ENCODE measurements at regions not wholly inside any gene's neighbourhood (a gene's known extent, or its start where the extent isn't known, plus 50 kb on each side); places are given as distances from the start of the nearest gene placed in this dataset.

DNA sequence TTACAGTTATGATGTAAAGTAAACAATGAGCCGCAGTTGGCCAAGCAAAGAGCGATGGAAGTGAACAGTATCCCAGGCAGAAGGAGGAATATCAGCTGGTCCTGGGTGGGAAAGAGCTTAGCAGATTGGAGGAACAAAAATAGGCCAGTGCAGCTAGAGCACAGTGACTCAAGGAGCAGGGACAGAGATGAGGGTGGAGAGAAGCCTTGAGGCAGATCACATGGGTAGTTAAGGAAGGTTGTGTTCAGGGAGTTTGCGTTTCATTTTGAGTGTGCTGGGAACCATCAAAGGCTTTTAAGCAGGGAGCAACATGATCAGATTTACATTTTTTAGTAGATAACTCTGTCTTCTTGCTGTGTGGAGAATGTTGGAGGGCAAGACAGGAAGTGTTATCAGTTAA, 113.6 kb downstream of the OAT start:
- Mint-ChIP-seq H3K27me3 (ENCODE audit: low read depth in 3 of 3) (peaks cover 2 to 3% (median 2%) of the 10 kb centered on the region in 3 donors), H3K4me1 (no peaks in the 10 kb centered on the region), H3K27ac (no peak overlapping the region), H3K4me3 (no peak overlapping the region), H3K36me3 (no peaks in the 10 kb centered on the region), H3K9me3 (no peaks in the 10 kb centered on the region)
- DNase-seq: no peak

DNA sequence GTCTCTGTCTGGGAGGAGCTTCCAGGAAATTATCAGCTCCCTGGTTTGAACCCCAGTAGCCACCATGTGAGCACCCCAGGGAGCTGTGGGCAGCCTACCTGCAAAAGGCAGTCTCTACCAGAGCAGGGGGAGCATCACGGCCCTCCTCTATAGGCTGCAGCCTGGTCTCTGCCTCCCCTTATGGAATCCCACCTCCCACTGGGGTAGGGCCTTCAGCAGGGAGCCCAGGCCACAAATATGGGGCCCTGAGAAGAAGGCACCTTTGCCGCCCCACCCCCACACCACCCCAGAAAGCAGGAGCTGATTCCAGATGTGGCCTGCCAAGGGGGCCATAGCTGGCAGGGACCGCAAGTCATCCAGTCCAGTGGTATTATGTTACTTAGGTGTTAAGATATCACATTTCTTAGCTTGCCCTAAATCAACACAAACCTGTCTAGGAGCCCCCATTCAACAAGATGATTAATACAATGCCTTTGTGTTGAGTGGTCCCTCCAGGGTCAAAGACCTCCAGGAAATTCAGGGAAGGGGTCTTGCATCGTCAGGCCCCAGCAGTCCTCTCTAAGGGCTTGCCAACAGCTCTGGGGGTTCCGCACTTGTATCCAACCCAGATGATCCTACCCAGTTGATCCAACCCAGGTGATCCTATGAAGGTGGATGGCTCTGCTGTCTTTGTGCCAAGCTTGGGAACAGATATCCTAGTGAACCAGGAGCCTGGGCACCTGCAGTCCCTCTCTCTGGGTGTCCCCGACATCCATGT, 114.9 kb downstream of the OAT start:
- Mint-ChIP-seq H3K9me3 (no peaks in the 10 kb centered on the region), H3K4me3 (no peak overlapping the region)

GRCh38 chr10:124302951-124303505, 115.7 kb downstream of the OAT start:
- H3K27me3 Mint-ChIP-seq (ENCODE audit: low read depth in 3 of 3): no peaks in the 10 kb centered on the region

More for the DNA sequence above, 114.9 kb downstream of the OAT start:
- Mint-ChIP-seq H3K36me3 (no peaks in the 10 kb centered on the region), H3K4me1 (no peaks in the 10 kb centered on the region), H3K27me3 (ENCODE audit: low read depth in 3 of 3) (peaks cover 0 to 2% (median 0%) of the 10 kb centered on the region in 3 donors), H3K27ac (no peak overlapping the region)
- DNase-seq: no peak

GRCh38 chr10:124301736-124302135, 117.0 kb downstream of the OAT start:
- DNase-seq: no peak

More at GRCh38 chr10:124302951-124303505, 115.7 kb downstream of the OAT start:
- no peaks in the 10 kb centered on the region for H3K36me3 Mint-ChIP-seq
- H3K27ac Mint-ChIP-seq: no peak overlapping the region
- H3K4me3 Mint-ChIP-seq: no peak overlapping the region
- H3K9me3 Mint-ChIP-seq: no peaks in the 10 kb centered on the region
- H3K4me1 Mint-ChIP-seq: no peaks in the 10 kb centered on the region
- no peak for DNase-seq

DNA sequence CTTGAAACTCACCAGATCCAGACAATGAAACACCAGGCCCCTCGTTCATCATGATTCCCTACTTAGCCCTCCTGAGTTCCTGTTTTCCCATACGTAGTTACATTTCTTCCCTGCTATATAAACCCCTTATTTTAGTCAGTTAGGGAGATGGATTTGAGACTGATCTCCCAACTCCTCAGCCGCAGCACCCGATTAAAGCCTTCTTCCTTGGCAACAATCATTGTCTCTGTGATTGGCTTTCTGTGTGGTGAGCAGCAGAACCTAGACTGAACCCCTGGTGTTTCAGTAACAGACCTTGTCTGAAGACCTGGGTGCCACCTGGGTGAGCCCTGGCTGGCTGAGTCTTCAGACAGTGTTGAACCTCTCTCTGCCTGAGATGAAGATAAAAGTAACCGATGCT, 118.0 kb downstream of the OAT start:
- Mint-ChIP-seq H3K27me3 (ENCODE audit: low read depth in 3 of 3) (peaks cover 0 to 2% (median 2%) of the 10 kb centered on the region in 3 donors), H3K4me3 (no peak overlapping the region), H3K27ac (no peak overlapping the region), H3K4me1 (no peaks in the 10 kb centered on the region), H3K9me3 (no peaks in the 10 kb centered on the region), H3K36me3 (no peaks in the 10 kb centered on the region)
- no peak for DNase-seq

More at GRCh38 chr10:124301736-124302135, 117.0 kb downstream of the OAT start:
- no peaks in the 10 kb centered on the region for H3K36me3 Mint-ChIP-seq
- no peak overlapping the region for H3K27ac Mint-ChIP-seq
- H3K4me1 Mint-ChIP-seq: no peaks in the 10 kb centered on the region
- H3K27me3 Mint-ChIP-seq (ENCODE audit: low read depth in 3 of 3): peaks cover 0 to 2% (median 2%) of the 10 kb centered on the region in 3 donors
- no peak overlapping the region for H3K4me3 Mint-ChIP-seq
- no peaks in the 10 kb centered on the region for H3K9me3 Mint-ChIP-seq

- Mint-ChIP-seq H3K4me3 (no peak overlapping the region), H3K9me3 (no peaks in the 10 kb centered on the region), H3K4me1 (no peaks in the 10 kb centered on the region), H3K36me3 (no peaks in the 10 kb centered on the region), H3K27me3 (ENCODE audit: low read depth in 3 of 3) (peaks cover 0 to 2% (median 2%) of the 10 kb centered on the region in 3 donors), H3K27ac (no peak overlapping the region)
- DNase-seq: no peak
Measured at GRCh38 chr10:124300224-124300623, 118.5 kb downstream of the OAT start.

- Mint-ChIP-seq H3K27ac (no peak overlapping the region), H3K9me3 (no peaks in the 10 kb centered on the region), H3K4me3 (no peak overlapping the region), H3K27me3 (ENCODE audit: low read depth in 3 of 3) (peaks cover 0 to 2% (median 2%) of the 10 kb centered on the region in 3 donors), H3K36me3 (no peaks in the 10 kb centered on the region), H3K4me1 (no peaks in the 10 kb centered on the region)
- no peak for DNase-seq
Measured at GRCh38 chr10:124299696-124300095, 119.0 kb downstream of the OAT start.

- Mint-ChIP-seq H3K9me3 (no peaks in the 10 kb centered on the region), H3K27me3 (ENCODE audit: low read depth in 3 of 3) (peaks cover 0 to 2% (median 2%) of the 10 kb centered on the region in 3 donors), H3K36me3 (no peaks in the 10 kb centered on the region), H3K27ac (no peak overlapping the region), H3K4me1 (no peaks in the 10 kb centered on the region), H3K4me3 (no peak overlapping the region)
- DNase-seq: no peak
Measured at GRCh38 chr10:124298891-124299290, 119.8 kb downstream of the OAT start.

GRCh38 chr10:124296813-124297788, 121.6 kb downstream of the OAT start:
- peaks cover 0 to 4% (median 2%) of the 10 kb centered on the region in 3 donors for H3K27me3 Mint-ChIP-seq (ENCODE audit: low read depth in 3 of 3)
- H3K4me1 Mint-ChIP-seq: no peaks in the 10 kb centered on the region
- no peak overlapping the region for H3K27ac Mint-ChIP-seq
- DNase-seq: no peak
- no peak overlapping the region for H3K4me3 Mint-ChIP-seq
- no peaks in the 10 kb centered on the region for H3K9me3 Mint-ChIP-seq
- H3K36me3 Mint-ChIP-seq: no peaks in the 10 kb centered on the region

- H3K36me3 Mint-ChIP-seq: no peaks in the 10 kb centered on the region
- H3K27ac Mint-ChIP-seq: no peak overlapping the region
- H3K4me1 Mint-ChIP-seq: no peaks in the 10 kb centered on the region
- no peak for DNase-seq
- H3K4me3 Mint-ChIP-seq: no peak overlapping the region
- H3K9me3 Mint-ChIP-seq: no peaks in the 10 kb centered on the region
- peaks cover 0 to 6% (median 2%) of the 10 kb centered on the region in 3 donors for H3K27me3 Mint-ChIP-seq (ENCODE audit: low read depth in 3 of 3)
Measured at GRCh38 chr10:124296121-124296812, 122.5 kb downstream of the OAT start.

DNA sequence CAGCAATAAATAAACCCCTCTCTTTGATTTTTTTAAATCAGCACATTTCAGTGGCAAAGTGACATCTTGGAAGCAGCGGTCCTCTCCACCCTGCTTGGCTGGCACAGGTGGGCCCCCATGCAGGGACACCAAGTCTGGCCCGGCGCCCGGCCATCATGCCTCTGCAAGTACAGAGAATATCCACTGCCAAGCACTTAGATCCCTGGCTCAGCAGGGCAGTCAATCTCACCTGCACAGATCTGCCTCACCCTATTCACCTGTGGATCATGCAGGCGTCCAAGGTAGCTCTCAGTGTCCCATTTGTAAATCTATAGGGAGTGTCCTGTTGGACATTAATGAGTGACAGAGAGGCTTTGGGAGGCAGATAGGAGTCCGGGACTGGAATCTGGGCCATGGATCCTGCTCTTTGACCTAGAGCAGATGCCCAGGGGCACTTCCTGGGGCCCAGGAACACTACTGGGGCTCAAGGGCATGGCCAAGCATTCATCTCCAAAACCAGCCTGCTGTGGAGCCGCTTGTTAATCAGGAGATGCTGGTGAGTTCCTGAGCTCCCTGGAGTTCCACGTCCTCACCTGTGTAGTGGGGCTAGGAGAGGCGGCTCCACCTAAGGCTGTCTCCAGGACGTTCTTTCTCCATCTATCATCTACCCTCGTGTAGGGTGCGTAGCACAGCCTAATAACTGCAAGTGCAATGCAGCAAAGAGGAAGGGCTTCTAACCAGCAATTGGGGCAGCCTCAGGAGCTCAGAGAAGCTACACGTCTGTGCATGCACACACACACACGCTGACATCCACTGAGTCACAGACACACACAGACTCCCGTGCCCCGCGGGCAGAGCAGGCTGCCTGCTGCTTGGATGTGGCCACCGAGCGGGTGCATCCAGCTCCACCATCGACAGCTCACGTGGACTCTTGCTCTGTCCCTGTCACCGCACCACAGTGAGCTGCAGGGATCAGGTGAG, 123.6 kb downstream of the OAT start:
- Mint-ChIP-seq H3K27me3 (ENCODE audit: low read depth in 3 of 3) (peaks cover 0 to 6% (median 2%) of the 10 kb centered on the region in 3 donors), H3K4me1 (no peaks in the 10 kb centered on the region), H3K4me3 (no peak overlapping the region), H3K27ac (no peak overlapping the region), H3K9me3 (no peaks in the 10 kb centered on the region), H3K36me3 (no peaks in the 10 kb centered on the region)
- no peak for DNase-seq

DNA sequence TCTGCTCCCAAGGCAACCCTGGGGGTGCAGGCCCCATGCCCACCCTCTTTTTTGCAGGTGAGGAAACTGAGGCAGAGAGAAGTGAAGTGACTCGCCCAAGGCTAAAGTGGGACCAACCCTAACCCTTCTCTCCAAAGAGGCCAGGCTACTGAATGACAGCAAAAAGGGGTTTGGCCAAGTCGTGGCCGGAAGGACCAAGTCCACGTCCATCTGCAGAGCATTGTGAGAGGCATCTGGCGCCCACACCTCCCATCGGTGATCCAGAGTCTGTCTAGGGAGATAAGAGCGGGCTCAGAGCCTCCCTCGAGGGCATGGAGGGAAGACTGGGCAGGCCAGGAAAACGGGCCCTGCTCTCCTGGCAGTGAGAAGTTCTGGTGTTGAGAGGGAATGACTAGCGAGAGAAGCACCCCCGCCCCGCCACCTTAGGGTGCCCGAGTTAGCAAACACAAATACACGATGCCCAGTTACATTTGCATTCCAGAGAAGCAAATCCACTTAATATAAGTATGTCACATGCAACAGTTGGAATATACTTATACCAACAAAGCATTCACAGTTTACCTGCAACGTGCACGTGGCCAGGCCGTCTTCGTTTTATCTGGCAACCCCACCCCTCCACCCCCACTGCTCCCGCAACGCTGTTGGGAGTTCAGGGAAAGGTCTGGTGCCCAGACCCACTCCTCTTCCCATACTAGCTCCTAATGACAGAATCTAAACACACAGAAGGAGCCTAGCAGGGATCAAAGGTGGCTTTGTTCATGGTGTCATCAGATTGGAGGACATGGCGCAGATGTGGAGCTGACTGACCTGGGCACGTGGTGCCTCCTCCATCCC, 124.9 kb downstream of the OAT start:
- H3K36me3 Mint-ChIP-seq: no peaks in the 10 kb centered on the region
- no peak for DNase-seq
- H3K4me1 Mint-ChIP-seq: no peaks in the 10 kb centered on the region
- H3K27me3 Mint-ChIP-seq (ENCODE audit: low read depth in 3 of 3): peaks cover 0 to 6% (median 2%) of the 10 kb centered on the region in 3 donors
- H3K9me3 Mint-ChIP-seq: no peaks in the 10 kb centered on the region
- no peak overlapping the region for H3K4me3 Mint-ChIP-seq
- no peak overlapping the region for H3K27ac Mint-ChIP-seq

All from immature natural killer cell (primary cell).